ENCODE measurements at regions not wholly inside any gene's neighbourhood (a gene's known extent, or its start where the extent isn't known, plus 50 kb on each side); places are given as distances from the start of the nearest gene placed in this dataset.

DNA sequence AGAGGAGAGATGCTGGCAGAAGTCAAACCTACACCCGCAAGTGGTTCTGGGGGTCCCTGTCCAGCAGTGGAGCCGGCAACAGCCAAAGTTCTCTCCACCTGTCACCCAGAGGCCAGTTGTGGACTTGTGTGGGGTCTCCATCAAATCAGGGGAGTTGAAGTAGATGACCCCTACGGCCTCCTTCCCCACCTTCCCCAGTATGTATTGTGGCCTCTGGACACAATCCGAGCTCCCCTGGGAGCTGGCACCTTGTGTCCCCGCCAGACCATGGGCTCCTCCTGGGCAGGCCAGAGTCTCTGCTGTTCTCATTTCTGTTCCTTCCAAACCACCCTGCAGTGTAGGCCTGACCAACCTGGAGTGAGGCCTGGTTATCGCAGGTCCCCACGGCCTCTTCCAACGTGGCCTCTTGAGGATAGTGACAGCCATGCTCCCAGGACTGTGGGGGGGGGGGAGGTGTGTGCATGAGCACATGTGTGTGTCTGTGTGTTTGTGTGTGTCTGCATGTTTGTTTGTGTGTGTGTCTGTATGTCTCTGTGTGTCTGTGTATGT, 246.4 kb downstream of the MATN1 start:
- TF ChIP-seq, protein P1, sequence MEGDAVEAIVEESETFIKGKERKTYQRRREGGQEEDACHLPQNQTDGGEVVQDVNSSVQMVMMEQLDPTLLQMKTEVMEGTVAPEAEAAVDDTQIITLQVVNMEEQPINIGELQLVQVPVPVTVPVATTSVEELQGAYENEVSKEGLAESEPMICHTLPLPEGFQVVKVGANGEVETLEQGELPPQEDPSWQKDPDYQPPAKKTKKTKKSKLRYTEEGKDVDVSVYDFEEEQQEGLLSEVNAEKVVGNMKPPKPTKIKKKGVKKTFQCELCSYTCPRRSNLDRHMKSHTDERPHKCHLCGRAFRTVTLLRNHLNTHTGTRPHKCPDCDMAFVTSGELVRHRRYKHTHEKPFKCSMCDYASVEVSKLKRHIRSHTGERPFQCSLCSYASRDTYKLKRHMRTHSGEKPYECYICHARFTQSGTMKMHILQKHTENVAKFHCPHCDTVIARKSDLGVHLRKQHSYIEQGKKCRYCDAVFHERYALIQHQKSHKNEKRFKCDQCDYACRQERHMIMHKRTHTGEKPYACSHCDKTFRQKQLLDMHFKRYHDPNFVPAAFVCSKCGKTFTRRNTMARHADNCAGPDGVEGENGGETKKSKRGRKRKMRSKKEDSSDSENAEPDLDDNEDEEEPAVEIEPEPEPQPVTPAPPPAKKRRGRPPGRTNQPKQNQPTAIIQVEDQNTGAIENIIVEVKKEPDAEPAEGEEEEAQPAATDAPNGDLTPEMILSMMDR (IDR thresholded peaks at IDR 0.05), result no peak
- TF ChIP-seq POLR2A (IDR thresholded peaks at IDR 0.05) (no peak), EP300 (IDR thresholded peaks at IDR 0.05) (no peak), POLR2AphosphoS5 (IDR thresholded peaks at IDR 0.05) (no peak)

Measured in upper lobe of left lung (tissue), 4 donors.